Spinal cord (tissue), 9 donors: ENCODE measurements at regions not wholly inside any gene's neighbourhood (a gene's known extent, or its start where the extent isn't known, plus 50 kb on each side); places are given as distances from the start of the nearest gene placed in this dataset.

Experiments used
- DNase-seq, 6 donors: peaks; one replicate each; pipeline versions ENCODE4 v3.0.0 to v3.0.0-alpha.2; 2013 to 2015; ENCODE audit warnings: low spot score in 6 of 6, low read depth in 4 of 6
- H3K27ac ChIP-seq: one replicate; pipeline ENCODE4 v1.5.1; 2013; ENCODE audit warnings: low read depth, low read length, control low read depth
- H3K27me3 ChIP-seq: one replicate; pipeline ENCODE4 v1.6.1; 2013; ENCODE audit warnings: low read length; ENCODE audit not compliant: control insufficient read depth, insufficient read depth
- H3K36me3 ChIP-seq: one replicate; pipeline ENCODE4 v1.6.1; 2013; ENCODE audit warnings: low read length; ENCODE audit not compliant: control insufficient read depth, insufficient read depth
- H3K4me1 ChIP-seq: one replicate; pipeline ENCODE4 v1.6.1; 2013; ENCODE audit warnings: low read length; ENCODE audit not compliant: control insufficient read depth, insufficient read depth
- H3K4me3 ChIP-seq: one replicate; pipeline ENCODE4 v1.5.1; 2013; ENCODE audit warnings: low read depth, low read length, control low read depth
- H3K9me3 ChIP-seq: one replicate; pipeline ENCODE4 v1.6.1; 2013; ENCODE audit warnings: low read length; ENCODE audit not compliant: control insufficient read depth, insufficient read depth
- WGBS: methylation state at CpG from one replicate; pipeline ENCODE4 v1.1.5; 2013; ENCODE audit warnings: missing lambda C conversion rate; ENCODE audit not compliant: insufficient coverage; 5-methylcytosine and 5-hydroxymethylcytosine counted together
- donor health status: healthy.

GRCh38 chr7:118087126-118087525, 96.8 kb upstream of the LSM8 start:
- H3K36me3 ChIP-seq, result no peaks in the 10 kb centered on the region
- H3K4me1 ChIP-seq, result no peaks in the 10 kb centered on the region
- H3K4me3 ChIP-seq, result no peak overlapping the region
- 71% methylated on average over 1 of the region's 2 CpGs for WGBS
- H3K9me3 ChIP-seq, result no peaks in the 10 kb centered on the region
- H3K27me3 ChIP-seq, result no peaks in the 10 kb centered on the region
- no peak overlapping the region for H3K27ac ChIP-seq
- no peak for DNase-seq

GRCh38 chr7:118094044-118094443, 89.9 kb upstream of the LSM8 start:
- Histone ChIP-seq H3K36me3 (no peaks in the 10 kb centered on the region), H3K4me1 (no peaks in the 10 kb centered on the region), H3K9me3 (no peaks in the 10 kb centered on the region), H3K27ac (no peak overlapping the region), H3K27me3 (no peaks in the 10 kb centered on the region), H3K4me3 (no peak overlapping the region)
- no peak for DNase-seq
- WGBS, result no CpG with 5 or more reads among the region's 1 CpG

- no peaks in the 10 kb centered on the region for H3K36me3 ChIP-seq
- H3K27ac ChIP-seq, result no peak overlapping the region
- WGBS, result no CpG with 5 or more reads among the region's 2 CpGs
- no peaks in the 10 kb centered on the region for H3K27me3 ChIP-seq
- peak in 5 of 6 donors; percentile 9 to 88 (median 22) for DNase-seq
- H3K4me1 ChIP-seq, result no peaks in the 10 kb centered on the region
- H3K4me3 ChIP-seq, result no peak overlapping the region
- no peaks in the 10 kb centered on the region for H3K9me3 ChIP-seq
These were observed 79.0 kb upstream of the LSM8 start for GRCh38 chr7:118104812-118105441.

GRCh38 chr7:118109607-118110006, 74.4 kb upstream of the LSM8 start:
- Histone ChIP-seq H3K4me1 (no peaks in the 10 kb centered on the region), H3K9me3 (no peaks in the 10 kb centered on the region), H3K36me3 (no peaks in the 10 kb centered on the region), H3K27ac (no peak overlapping the region), H3K4me3 (no peak overlapping the region), H3K27me3 (no peaks in the 10 kb centered on the region)
- WGBS, result no CpG with 5 or more reads among the region's 2 CpGs
- DNase-seq, result no peak

- Histone ChIP-seq H3K27me3 (no peaks in the 10 kb centered on the region), H3K36me3 (no peaks in the 10 kb centered on the region), H3K4me3 (no peak overlapping the region), H3K4me1 (no peaks in the 10 kb centered on the region), H3K27ac (no peak overlapping the region), H3K9me3 (no peaks in the 10 kb centered on the region)
- WGBS, result no CpG with 5 or more reads among the region's 2 CpGs
- no peak for DNase-seq
These were observed 73.6 kb upstream of the LSM8 start for GRCh38 chr7:118110178-118110925.

- Histone ChIP-seq H3K27ac (no peak overlapping the region), H3K27me3 (no peaks in the 10 kb centered on the region), H3K4me1 (no peaks in the 10 kb centered on the region), H3K9me3 (no peaks in the 10 kb centered on the region), H3K4me3 (no peak overlapping the region), H3K36me3 (no peaks in the 10 kb centered on the region)
- 90% methylated on average over 1 of the region's 2 CpGs for WGBS
- no peak for DNase-seq
These were observed 72.6 kb upstream of the LSM8 start for GRCh38 chr7:118111347-118111746.

- no peaks in the 10 kb centered on the region for H3K36me3 ChIP-seq
- no peak for DNase-seq
- H3K4me3 ChIP-seq, result no peak overlapping the region
- 93% methylated on average over 10 of the region's 10 CpGs for WGBS
- no peaks in the 10 kb centered on the region for H3K4me1 ChIP-seq
- no peaks in the 10 kb centered on the region for H3K27me3 ChIP-seq
- no peak overlapping the region for H3K27ac ChIP-seq
- H3K9me3 ChIP-seq, result no peaks in the 10 kb centered on the region
These were observed 69.8 kb upstream of the LSM8 start for GRCh38 chr7:118114175-118114574.

- H3K4me3 ChIP-seq, result no peak overlapping the region
- no peaks in the 10 kb centered on the region for H3K4me1 ChIP-seq
- no peaks in the 10 kb centered on the region for H3K27me3 ChIP-seq
- H3K27ac ChIP-seq, result no peak overlapping the region
- H3K36me3 ChIP-seq, result no peaks in the 10 kb centered on the region
- H3K9me3 ChIP-seq, result no peaks in the 10 kb centered on the region
- WGBS, result no CpG with 5 or more reads among the region's 3 CpGs
- peak in 1 of 6 donors; percentile 87 for DNase-seq
These were observed 54.7 kb upstream of the LSM8 start for GRCh38 chr7:118129041-118129795.

GRCh38 chr7:118132764-118133163, 51.2 kb upstream of the LSM8 start:
- Histone ChIP-seq H3K36me3 (no peaks in the 10 kb centered on the region), H3K27ac (no peak overlapping the region), H3K9me3 (no peaks in the 10 kb centered on the region), H3K4me1 (no peaks in the 10 kb centered on the region), H3K27me3 (no peaks in the 10 kb centered on the region), H3K4me3 (no peak overlapping the region)
- DNase-seq, result peak in 2 of 6 donors; percentile 17 to 51
- WGBS, result no CpG with 5 or more reads among the region's 2 CpGs
